Mucosa of descending colon (tissue), 3 donors: ENCODE measurements at regions not wholly inside any gene's neighbourhood (a gene's known extent, or its start where the extent isn't known, plus 50 kb on each side); places are given as distances from the start of the nearest gene placed in this dataset.

Experiments
- ATAC-seq: fragments of 200-7000 bp; cut with Tn5 transposase; one replicate; pipeline ENCODE4 v1.9.1; 2020; ENCODE audit warnings: mild to moderate bottlenecking, moderate library complexity
- DNase-seq, 3 donors: peaks; one replicate each; pipeline ENCODE4 v3.0.0-alpha.2; 2020
- H3K36me3 ChIP-seq: fragments of 200-600 bp; one replicate; pipeline ENCODE4 v1.8.0; 2021; ENCODE audit warnings: low read depth, mild to moderate bottlenecking
- H3K4me1 ChIP-seq: fragments of 200-600 bp; one replicate; pipeline ENCODE4 v1.8.0; 2021; ENCODE audit warnings: low read depth, mild to moderate bottlenecking
- H3K4me3 ChIP-seq: fragments of 200-600 bp; one replicate; pipeline ENCODE4 v1.8.0; 2021; ENCODE audit warnings: mild to moderate bottlenecking
- H3K9me3 ChIP-seq: fragments of 200-600 bp; one replicate; pipeline ENCODE4 v1.8.0; 2021; ENCODE audit warnings: mild to moderate bottlenecking
- intact Hi-C, 2 donors: fragments of 100-400 bp; cut with DNase I in 1 of 2; cut with micrococcal nuclease in 1 of 2; formaldehyde crosslinking; loops; one replicate each; pipeline versions ENCODE4 v1.11.0 to v1.11.1; 2022; cut with DNase I, micrococcal nuclease
- TF ChIP-seq, protein P1 (sequence below): fragments of 200-600 bp; IDR thresholded peaks from one replicate; pipeline ENCODE4 v1.8.0; 2022; ENCODE audit warnings: antibody characterized with exemption, mild to moderate bottlenecking
- donor health status: DM: no; HTN: no; CAD: no; lungs with moderate emphysema.
- donor health status: DM: no; HTN: no; CAD: no.
- donor health status: DM: no; HTN: yes; CAD: no.

DNA sequence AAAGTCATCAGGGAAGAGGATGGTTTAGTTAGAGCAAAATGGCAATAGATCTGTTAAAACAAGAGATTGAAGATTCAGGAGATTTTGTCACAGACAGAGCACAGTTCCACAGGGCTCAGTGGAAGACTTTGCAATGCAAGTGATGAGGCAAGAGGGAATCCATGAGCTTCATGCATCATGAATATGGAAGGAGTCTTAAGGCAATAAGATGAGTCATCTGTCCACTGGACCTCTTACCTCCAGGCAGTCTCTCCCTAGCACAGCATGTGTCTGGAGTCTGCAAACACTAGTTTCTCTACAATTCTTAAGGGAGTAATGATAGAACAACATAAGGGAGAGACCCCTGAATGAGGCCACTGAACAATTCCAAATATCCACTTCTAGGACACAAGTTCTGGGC, 245.7 kb downstream of the NXPE2 start:
- ATAC-seq (no peak), DNase-seq (no peak)
- Histone ChIP-seq H3K4me3 (no peak overlapping the region), H3K36me3 (no peaks in the 10 kb centered on the region), H3K9me3 (no peaks in the 10 kb centered on the region), H3K4me1 (no peaks in the 10 kb centered on the region)
- TF ChIP-seq, protein P1, sequence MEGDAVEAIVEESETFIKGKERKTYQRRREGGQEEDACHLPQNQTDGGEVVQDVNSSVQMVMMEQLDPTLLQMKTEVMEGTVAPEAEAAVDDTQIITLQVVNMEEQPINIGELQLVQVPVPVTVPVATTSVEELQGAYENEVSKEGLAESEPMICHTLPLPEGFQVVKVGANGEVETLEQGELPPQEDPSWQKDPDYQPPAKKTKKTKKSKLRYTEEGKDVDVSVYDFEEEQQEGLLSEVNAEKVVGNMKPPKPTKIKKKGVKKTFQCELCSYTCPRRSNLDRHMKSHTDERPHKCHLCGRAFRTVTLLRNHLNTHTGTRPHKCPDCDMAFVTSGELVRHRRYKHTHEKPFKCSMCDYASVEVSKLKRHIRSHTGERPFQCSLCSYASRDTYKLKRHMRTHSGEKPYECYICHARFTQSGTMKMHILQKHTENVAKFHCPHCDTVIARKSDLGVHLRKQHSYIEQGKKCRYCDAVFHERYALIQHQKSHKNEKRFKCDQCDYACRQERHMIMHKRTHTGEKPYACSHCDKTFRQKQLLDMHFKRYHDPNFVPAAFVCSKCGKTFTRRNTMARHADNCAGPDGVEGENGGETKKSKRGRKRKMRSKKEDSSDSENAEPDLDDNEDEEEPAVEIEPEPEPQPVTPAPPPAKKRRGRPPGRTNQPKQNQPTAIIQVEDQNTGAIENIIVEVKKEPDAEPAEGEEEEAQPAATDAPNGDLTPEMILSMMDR, result no peak
- intact Hi-C loops, result no loop called here

DNA sequence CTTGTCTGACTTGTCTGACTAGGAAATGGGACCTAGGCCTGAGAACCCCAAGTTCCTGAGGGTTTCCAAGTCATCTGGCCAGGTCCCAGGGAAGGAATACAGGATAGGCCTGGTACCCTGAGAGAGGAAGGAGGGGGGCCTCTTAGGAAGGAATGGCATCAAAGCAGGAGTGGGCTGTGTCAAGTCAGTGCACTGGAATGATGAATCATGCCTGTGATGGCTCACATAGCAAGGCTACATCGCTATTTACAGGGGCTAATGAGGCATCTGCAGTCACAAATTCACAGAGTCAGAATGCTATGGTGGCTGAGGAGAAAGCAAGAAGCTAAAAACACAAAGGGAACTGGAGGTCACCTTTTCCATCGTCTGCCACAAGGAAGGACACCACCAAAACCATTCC, 247.3 kb downstream of the NXPE2 start:
- no peak for DNase-seq
- H3K4me1 ChIP-seq, result no peaks in the 10 kb centered on the region
- H3K4me3 ChIP-seq, result no peak overlapping the region
- no peaks in the 10 kb centered on the region for H3K36me3 ChIP-seq
- no peaks in the 10 kb centered on the region for H3K9me3 ChIP-seq
- no peak for ATAC-seq
- intact Hi-C loops, result no loop called here
- TF ChIP-seq, protein P1, result no peak

DNA sequence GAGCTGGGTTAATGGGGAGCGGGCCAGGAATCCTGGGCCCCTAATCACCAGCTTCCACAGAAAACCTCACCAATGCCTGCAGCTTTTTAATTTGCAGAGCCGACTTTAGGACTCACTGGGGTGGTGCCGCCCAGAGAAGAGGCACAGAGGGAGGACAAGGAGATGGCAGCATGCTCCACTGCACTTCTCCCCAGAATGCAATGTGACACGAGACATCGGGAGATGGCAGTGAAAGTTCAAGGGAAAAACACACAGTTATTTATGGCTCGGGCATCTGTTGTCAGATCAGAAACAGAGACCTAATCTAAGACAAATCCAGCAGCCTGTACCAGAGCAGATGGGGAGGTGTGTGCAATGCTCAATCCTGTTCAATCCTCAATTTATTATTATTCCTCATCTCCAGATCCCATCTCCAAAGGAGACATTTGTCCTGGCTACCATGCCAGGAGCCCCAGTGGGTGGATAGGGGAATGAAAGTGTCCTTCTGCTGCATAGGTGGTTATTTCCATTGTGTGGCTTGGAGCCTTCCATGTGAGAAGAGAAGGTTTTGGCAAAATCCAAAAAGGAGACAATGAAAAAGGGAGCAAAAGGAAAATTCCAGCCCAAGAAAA, 250.0 kb downstream of the NXPE2 start:
- no peaks in the 10 kb centered on the region for H3K36me3 ChIP-seq
- no peak for ATAC-seq
- TF ChIP-seq, protein P1, result no peak
- H3K4me3 ChIP-seq, result no peak overlapping the region
- H3K9me3 ChIP-seq, result peaks cover 4% of the 10 kb centered on the region
- H3K4me1 ChIP-seq, result no peaks in the 10 kb centered on the region
- no peak for DNase-seq
- intact Hi-C loops, result no loop called here

DNA sequence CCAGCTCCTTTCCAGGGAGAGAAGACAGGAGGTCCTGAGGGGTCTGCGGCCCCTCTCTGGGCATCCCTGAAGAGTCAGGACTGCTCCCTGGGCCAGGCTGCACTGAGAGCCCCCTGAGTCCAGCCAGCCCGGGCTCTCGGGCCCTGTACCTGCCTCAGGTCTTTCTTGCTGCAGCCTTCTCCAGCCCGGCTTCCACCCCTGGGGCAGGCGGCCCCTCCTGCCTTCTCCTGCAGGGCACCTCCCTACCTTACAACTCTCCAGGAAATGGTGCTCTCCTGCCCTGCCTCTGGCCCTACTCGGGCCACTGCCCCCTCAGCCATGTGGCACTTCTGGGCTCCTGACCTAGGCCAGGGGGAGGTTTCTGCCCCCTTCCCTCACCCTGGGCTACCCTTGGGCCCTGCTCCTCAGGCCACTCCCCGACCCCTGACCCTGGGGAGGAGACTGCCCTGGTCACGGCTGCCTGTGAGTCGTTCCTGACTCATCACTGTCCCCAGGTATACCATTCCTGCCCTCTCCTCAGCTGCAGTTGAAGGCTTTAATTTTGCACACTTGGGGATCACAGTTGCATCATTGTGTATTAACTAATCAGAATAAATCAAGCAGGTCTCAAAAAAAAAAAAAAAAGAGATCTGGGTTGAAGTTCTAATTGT, 251.1 kb downstream of the NXPE2 start:
- no peak overlapping the region for H3K4me3 ChIP-seq
- H3K36me3 ChIP-seq, result no peaks in the 10 kb centered on the region
- DNase-seq (no peak), ATAC-seq (peak; percentile 33)
- no peaks in the 10 kb centered on the region for H3K4me1 ChIP-seq
- H3K9me3 ChIP-seq, result peaks cover 4% of the 10 kb centered on the region
- TF ChIP-seq, protein P1, result no peak
- intact Hi-C loops, result no loop called here

DNA sequence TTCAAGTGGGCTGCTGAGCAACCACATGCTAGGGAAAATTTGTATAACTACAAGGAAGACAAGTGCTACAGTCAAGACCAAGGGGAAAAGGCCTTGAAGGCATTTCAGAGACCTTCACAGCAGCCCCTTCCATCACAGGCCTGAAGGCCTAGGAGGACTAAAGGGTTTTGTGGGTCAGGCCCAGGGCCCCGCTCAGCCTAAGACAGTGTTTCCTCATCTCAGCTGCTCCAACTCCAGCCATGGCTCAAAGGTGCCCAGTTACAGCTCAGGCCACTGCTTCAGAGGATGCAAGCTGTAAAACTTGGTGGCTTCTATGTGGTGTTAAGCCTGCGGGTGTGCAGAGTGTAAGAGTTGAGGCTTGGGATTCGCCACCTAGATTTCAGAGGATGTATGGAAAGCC, 260.5 kb downstream of the NXPE2 start:
- DNase-seq, result no peak
- Histone ChIP-seq H3K4me1 (no peaks in the 10 kb centered on the region), H3K9me3 (peaks cover 7% of the 10 kb centered on the region), H3K4me3 (no peak overlapping the region), H3K36me3 (no peaks in the 10 kb centered on the region)
- intact Hi-C loops, result no loop called here
- no peak for ATAC-seq
- TF ChIP-seq, protein P1, result no peak
